KBM-7 (cell line): ENCODE measurements at regions not wholly inside any gene's neighbourhood (a gene's known extent, or its start where the extent isn't known, plus 50 kb on each side); places are given as distances from the start of the nearest gene placed in this dataset.

Experiments
- DNase-seq: peaks from one replicate; pipeline ENCODE4 v3.0.0-alpha.2; 2015
- in situ Hi-C: fragments of 300-500 bp; cut with MboI; formaldehyde crosslinking; loops from 2 replicates; pipeline ENCODE4 v1.14.3; 2020; ENCODE audit warnings: low sequenced_read_pairs, low pct_unique_long_range_greater_than_20kb, mixed read lengths

GRCh38 chr9:78544230-78544629 is 247.3 kb downstream of the PSAT1 start:
- no peak for DNase-seq
- in situ Hi-C loops = no loop called here

- in situ Hi-C loops = no loop called here
- no peak for DNase-seq
Observed at GRCh38 chr9:78547831-78548230, 250.9 kb downstream of the PSAT1 start.

GRCh38 chr9:78548670-78549069 is 251.7 kb downstream of the PSAT1 start:
- DNase-seq = no peak
- in situ Hi-C loops = no loop called here

GRCh38 chr9:78549711-78550110 is 252.8 kb downstream of the PSAT1 start:
- in situ Hi-C loops = no loop called here
- DNase-seq = no peak

GRCh38 chr9:78552802-78553201 is 255.9 kb downstream of the PSAT1 start:
- in situ Hi-C loops = no loop called here
- no peak for DNase-seq

GRCh38 chr9:78557540-78557939 is 260.6 kb downstream of the PSAT1 start:
- in situ Hi-C loops = no loop called here
- DNase-seq = no peak

- in situ Hi-C loops = no loop called here
- DNase-seq = no peak
Observed at GRCh38 chr9:78559449-78559885, 262.5 kb downstream of the PSAT1 start.

GRCh38 chr9:78562021-78562420 is 265.1 kb downstream of the PSAT1 start:
- in situ Hi-C loops = no loop called here
- DNase-seq = no peak

GRCh38 chr9:78563269-78563668 is 266.3 kb downstream of the PSAT1 start:
- DNase-seq = no peak
- in situ Hi-C loops = no loop called here

- in situ Hi-C loops = no loop called here
- no peak for DNase-seq
Observed at GRCh38 chr9:78565481-78565880, 268.6 kb downstream of the PSAT1 start.

- no peak for DNase-seq
- in situ Hi-C loops = no loop called here
Observed at GRCh38 chr9:78566521-78566920, 269.6 kb downstream of the PSAT1 start.

- no peak for DNase-seq
- in situ Hi-C loops = no loop called here
Observed at GRCh38 chr9:78566948-78567675, 270.2 kb downstream of the PSAT1 start.

GRCh38 chr9:78567693-78568092 is 270.8 kb downstream of the PSAT1 start:
- in situ Hi-C loops = no loop called here
- DNase-seq = no peak

GRCh38 chr9:78568774-78569173 is 271.8 kb downstream of the PSAT1 start:
- DNase-seq = no peak
- in situ Hi-C loops = no loop called here

GRCh38 chr9:78572266-78572665 is 275.3 kb downstream of the PSAT1 start:
- in situ Hi-C loops = no loop called here
- DNase-seq = no peak

- no peak for DNase-seq
- in situ Hi-C loops = no loop called here
Observed at GRCh38 chr9:78573205-78573604, 276.3 kb downstream of the PSAT1 start.

GRCh38 chr9:78573669-78574068 is 276.7 kb downstream of the PSAT1 start:
- in situ Hi-C loops = no loop called here
- no peak for DNase-seq

- in situ Hi-C loops = no loop called here
- DNase-seq = no peak
Observed at GRCh38 chr9:78574354-78575045, 277.6 kb downstream of the PSAT1 start.

- no peak for DNase-seq
- in situ Hi-C loops = no loop called here
Observed at GRCh38 chr9:78575081-78575480, 278.2 kb downstream of the PSAT1 start.

GRCh38 chr9:78575771-78576170 is 278.8 kb downstream of the PSAT1 start:
- in situ Hi-C loops = no loop called here

More at GRCh38 chr9:78575771-78576170, 278.8 kb downstream of the PSAT1 start:
- no peak for DNase-seq
